ENCODE measurements at regions not wholly inside any gene's neighbourhood (a gene's known extent, or its start where the extent isn't known, plus 50 kb on each side); places are given as distances from the start of the nearest gene placed in this dataset.

DNA sequence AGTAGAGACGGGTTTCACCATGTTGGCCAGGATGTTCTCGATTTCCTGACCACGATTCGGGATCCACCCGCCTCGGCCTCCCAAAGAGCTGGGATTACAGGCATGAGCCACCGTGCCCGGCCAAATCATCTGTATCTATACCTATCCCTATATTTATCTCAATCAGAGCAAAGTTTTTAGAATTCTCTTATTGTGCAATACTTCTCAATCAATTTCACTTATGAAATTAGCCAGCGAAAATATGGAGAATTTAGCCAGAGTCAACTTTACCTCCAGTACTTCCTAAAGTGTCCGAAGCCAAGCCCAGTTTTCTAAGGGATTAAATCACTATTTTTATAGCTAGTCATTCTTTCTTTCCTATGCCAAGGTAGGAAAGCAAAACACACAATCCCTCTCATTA is 319.1 kb upstream of the PFKP start:
- no peak for DNase-seq (ENCODE audit: low read depth in 4 of 4, low spot score in 2 of 4)

DNA sequence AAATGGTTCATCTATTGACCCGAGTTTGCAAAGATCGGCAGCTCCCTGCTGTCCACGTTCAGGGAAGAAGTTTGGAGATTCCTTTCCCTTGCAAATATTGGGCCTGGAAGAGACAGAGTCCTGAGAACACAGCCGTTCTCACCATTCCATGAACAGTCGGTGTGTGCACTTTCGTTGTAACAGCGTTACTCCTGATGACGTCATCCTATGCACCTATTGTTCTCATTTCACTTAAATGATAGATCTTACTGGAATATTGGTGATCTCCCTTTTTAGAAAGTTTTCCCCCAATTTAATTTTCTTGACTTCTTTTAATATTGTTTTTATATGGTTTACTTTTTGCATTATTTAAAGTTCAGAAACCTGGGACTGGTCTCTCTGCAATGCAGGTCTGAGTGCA is 320.7 kb upstream of the PFKP start:
- no peak for DNase-seq (ENCODE audit: low read depth in 4 of 4, low spot score in 2 of 4)

DNA sequence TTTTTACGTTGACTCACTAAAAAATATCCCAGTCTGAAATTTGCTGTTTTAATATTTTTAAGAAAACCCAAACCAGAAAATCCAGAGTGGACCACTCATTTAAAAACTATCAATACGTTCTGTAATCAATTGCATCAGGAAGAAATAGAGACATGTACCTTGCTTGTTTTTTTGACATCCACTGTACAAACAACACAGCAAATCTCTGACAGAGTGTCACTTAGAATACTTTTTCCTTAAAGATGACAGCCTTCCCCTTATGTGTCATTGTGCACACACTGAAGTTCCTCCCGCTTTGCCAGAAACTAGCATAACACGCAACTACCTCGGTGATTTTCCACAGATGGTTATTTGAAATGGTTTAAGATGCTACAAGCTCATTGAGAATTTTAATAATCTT is 321.7 kb upstream of the PFKP start:
- DNase-seq (ENCODE audit: low read depth in 4 of 4, low spot score in 2 of 4), result no peak

DNA sequence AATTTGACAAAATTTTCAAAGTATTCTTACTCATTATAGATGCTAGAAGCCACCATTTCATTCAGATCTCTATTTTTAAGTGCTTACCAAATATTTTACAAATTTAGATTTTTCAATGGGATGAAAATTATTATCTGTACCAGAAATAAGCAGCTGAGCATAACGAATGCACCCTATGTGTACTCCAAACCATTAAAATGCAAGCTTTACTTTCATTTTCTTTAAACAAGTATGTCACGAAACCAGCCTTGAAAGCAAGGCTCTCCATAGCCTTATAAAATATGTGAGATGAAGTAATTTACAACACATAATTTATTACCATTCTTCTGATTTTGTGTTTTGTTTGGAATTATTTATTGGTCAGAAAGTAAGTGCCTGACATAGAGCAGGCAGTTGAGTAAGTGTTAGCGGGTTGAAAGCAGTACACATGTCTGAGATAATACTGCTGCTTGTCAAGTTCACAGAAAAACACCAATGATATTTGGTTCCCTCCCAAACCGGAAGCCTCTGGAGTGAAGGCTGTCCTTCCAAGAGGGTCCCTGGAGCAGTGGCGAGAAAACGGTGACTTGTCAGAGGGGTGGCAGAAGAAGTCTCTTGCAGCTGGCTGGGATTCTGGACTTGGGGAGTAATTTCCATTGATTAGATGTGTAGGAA is 322.7 kb upstream of the PFKP start:
- peak in 3 of 4 donors; percentile 19 to 47 (median 34) for DNase-seq (ENCODE audit: low read depth in 4 of 4, low spot score in 2 of 4)

DNA sequence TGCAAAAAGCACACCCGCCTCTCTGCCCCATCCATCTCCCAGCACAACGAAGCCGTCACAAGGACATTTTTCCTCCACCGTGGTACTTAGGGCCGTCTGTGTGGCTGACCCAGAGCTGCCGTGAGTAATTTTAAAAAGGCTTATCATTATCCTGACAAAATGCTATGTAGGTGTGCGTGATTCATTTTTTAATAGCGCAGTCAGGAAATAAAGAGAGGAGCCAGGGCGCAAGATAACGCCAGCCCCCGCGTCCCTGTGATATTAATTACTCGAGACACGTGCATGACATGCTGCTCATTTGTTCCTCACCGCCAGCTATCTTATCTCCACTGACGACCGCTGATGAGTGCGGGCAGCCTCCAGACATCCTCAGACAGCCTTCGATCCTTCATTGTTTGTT is 332.7 kb upstream of the PFKP start:
- DNase-seq (ENCODE audit: low read depth in 4 of 4, low spot score in 2 of 4), result no peak

DNA sequence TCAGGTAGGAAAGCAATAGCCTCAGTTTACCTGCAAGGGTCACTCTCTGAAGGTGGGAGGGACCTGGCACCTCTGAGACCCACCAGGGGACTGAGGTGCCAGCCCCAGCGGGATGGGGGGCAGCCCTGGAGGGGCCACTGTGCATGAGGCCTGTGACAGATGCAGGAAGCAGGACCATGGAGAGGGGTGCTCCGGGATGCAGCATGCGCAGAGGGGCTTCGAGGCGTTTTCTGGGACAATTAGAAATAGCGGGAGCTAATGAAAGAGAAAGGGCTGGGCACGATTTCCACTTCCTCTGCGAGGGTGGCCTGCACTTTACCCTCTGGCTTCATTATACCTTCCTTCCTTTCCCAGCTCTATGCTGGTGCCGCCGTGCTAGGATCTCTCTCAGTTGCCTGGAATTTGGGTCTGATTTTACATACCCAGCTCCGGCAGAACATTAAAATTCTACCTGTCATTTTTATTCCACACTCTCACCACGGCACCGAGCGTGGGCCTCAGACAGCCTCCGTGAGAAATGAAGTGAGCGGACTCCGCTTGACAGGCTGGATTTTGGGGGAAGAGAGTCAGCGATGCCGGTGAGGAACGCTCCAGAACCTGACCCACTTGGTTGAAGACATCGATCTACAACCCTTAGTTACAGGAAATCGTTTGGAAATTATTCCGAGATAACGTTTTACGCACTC is 333.9 kb upstream of the PFKP start:
- DNase-seq (ENCODE audit: low read depth in 4 of 4, low spot score in 2 of 4), result no peak

DNA sequence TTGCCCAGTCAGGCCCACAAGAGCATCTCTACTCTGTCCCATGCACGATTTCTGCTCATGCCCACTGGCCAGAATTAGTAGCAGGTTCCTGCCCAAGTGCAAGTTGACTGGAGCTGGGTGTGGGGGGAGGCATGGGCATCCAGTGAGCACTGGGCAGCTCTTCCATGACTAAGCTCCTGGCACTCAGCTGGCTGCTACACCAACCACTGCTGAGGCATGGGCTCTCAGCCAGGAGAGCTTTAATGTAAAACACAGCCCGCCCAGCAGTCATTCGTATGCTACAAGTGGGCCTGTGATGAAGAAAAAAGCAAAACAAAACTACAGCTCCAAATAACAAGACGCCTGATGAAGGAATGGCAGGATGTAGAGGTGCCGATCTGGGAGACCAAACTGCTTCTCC is 335.4 kb upstream of the PFKP start:
- no peak for DNase-seq (ENCODE audit: low read depth in 4 of 4, low spot score in 2 of 4)

DNA sequence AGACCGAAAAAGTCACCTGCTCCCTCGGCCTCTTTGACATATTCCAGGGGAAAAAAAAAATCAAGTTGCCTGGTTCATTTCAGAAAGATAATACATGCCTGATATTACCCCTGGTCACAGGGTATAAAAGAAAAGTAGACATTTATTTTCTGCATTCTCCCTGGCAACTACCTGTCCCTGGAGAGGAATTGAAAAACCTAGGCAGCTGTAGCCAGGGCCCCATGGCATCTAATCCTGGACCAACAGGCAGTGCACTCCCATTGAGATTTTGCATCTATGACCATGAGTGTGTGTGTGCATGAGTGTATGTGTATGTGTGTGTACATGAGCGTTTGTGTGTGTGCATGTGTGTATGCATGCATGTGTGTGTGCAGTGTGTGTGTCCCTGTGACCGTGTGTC is 338.2 kb upstream of the PFKP start:
- no peak for DNase-seq (ENCODE audit: low read depth in 4 of 4, low spot score in 2 of 4)

DNA sequence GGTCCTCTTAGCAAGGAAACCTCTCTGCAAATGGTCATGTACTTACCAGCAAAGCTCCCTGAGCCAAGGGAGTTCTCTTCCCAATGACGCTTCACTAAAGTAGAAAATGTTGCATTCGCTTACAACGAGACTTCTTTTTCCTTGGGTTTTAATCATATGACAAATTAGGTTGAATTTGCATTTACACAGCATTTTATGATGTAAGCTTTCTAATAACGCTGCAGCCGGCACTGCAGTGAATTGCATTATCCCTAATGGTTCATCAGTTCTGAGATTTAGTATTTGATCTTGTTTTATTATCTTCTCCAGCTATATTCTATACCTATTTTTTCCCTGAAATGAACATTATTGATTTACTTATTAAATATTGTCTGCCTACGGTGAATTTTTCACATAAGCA is 339.3 kb upstream of the PFKP start:
- no peak for DNase-seq (ENCODE audit: low read depth in 4 of 4, low spot score in 2 of 4)

DNA sequence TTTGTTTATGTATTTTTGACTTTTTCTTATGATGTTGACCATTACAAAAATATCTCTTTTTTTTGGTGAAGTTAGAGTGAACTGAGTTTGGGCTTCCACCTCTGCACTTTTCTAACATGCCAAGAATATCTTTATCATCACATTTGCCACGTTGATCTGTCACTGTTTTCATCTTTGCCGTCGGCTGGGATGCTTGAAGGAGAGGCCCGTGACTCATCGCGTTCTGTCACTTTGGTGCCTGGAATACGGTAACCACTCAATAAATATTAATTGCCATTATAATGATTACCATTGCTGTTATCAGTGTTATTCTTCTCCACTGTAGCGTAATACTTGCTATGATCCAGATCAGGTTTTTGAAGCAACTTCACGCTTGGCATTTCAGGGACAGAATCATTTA is 350.8 kb upstream of the PFKP start:
- DNase-seq (ENCODE audit: low read depth in 4 of 4, low spot score in 2 of 4), result no peak

DNA sequence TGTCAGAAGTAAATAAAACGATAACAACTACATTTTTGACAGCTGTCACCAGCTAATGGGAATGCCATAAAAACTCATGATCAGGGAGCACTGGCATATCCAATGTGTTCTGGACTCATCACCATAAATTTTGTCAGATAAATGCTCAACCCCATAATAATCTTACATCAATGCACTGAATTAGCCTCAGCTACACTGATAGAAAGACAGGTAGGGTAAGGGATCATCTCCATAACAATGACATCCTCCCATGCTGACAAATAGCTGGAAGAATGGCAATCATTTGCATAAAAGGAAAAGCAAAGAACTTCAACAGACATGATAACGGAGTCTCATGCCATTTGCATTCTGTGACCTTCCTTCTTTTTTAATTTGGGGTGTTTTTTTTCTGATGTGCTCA is 352.8 kb upstream of the PFKP start:
- DNase-seq (ENCODE audit: low read depth in 4 of 4, low spot score in 2 of 4), result no peak

DNA sequence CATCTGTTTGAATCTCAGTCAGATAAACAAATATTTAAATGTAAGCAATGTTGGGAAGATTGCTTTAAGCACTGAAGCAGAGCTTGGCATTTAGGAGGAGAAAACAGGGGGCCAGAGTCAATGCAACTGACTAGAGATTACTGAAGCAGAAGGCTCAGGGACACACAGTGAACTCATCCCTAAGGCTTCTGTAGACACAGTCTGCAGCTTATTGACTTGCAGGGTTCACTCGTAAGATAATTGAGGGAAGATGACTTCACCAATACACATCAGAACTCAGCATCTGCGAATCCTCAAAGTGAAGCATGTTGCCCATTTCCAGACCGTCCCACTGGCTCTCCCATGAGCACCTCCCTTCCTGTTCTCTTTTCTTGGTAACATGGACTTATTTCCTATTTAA is 363.4 kb upstream of the PFKP start:
- DNase-seq (ENCODE audit: low read depth in 4 of 4, low spot score in 2 of 4), result no peak

DNA sequence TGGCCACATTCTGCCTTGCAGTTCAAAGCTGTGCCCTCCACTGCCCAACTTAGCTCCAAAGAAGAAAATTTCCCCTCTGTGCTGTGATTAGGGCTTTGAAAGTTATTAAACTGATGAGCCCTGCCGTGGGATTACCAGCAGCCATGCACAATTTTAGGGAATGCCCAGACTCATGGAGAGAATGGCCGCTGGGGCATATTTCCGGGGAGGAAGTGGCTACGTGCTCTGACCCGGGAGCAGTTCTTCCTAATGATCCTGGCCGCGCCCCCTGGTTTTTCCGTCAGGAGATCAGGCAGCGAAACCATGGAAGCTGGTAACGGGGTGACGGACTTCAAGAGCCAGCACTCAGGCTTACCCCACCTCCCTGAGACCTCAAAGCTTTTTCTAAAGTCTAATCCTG is 365.5 kb upstream of the PFKP start:
- DNase-seq (ENCODE audit: low read depth in 4 of 4, low spot score in 2 of 4), result no peak

DNA sequence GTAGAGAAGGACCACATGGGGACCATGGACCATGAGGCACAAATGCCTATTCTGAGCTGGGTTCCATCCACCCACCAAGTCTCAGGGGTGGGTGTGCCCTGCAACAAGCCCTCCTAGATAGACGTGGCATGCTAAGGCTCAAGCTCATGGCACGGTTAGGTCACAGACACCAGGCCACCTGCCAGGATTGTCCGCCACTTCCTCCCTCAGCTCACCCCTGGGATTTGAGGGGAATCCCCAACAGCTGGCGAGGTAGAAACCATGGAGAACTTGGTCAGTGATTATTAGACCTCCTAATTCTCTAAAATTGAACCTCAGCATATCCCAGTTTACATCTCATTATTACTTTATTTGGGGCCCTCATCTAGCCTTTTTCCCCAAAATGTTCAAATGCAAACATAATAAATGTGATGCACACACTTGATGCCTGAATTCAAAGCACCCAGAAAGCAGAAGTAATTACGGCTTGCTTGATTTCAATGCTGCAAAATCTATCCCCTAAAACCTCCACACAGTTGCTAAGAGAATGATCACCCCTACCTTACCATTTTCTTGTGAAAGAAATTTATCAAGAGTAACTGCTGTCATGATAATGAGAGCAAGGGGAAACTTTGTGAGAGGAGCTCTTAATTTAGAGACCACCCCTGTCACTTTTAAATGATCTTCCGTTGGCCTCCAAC is 366.6 kb upstream of the PFKP start:
- DNase-seq (ENCODE audit: low read depth in 4 of 4, low spot score in 2 of 4), result no peak

DNA sequence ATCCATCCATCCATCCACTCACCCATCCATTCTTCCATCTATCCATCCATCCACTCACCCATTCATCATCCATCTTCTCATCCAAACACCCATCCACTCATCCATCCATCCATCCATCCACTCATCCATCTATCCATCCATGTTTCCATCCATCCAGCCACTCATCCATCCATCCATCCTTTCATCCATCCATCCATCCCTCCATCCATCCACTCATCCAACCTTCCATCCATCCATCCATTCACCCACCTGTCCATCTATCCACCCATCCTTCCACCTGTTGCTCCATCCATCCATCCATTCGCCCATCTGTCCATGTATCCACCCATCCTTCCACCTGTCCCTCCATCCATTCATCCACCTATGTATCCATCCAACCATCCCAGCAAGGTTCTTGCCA is 378.4 kb upstream of the PFKP start:
- DNase-seq (ENCODE audit: low read depth in 4 of 4, low spot score in 2 of 4), result no peak

DNA sequence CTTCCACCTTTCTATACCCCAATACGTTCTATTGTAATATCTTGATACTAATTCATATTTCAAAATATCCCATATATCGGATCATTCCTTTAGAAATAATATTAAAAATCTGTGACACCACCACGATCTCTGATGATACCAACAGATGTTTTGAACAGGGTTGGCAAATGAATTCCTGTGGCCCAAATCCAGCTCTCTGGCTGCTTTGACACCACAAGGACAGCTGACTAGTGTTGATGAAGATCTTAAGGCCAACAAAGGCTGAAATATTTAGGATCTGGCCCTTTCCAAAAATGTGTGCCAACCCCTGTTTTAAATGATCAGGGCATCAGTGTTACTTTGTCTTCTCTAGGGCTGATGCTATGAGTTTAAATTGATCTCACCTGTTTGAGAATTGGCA is 380.7 kb upstream of the PFKP start:
- DNase-seq (ENCODE audit: low read depth in 4 of 4, low spot score in 2 of 4), result no peak

DNA sequence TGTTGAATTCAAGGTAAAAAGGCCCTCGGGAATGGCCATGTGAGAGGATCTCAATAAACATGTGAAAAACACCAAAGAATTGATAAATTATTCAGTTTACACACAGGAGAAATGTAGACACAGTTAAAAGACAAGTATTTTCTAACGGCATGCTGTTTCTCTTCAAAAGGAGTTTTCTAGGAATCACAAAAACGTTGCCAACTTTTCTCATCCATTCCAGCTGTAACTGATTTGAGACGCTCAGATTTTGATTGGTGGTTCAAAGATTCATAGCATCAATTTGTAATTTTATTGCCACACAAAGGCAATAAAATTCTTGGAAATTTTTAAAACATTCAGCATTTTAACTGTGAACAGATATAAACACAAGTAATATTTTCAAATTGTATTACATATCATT is 384.9 kb upstream of the PFKP start:
- DNase-seq (ENCODE audit: low read depth in 4 of 4, low spot score in 2 of 4), result peak in 2 of 4 donors; percentile 24 to 26

DNA sequence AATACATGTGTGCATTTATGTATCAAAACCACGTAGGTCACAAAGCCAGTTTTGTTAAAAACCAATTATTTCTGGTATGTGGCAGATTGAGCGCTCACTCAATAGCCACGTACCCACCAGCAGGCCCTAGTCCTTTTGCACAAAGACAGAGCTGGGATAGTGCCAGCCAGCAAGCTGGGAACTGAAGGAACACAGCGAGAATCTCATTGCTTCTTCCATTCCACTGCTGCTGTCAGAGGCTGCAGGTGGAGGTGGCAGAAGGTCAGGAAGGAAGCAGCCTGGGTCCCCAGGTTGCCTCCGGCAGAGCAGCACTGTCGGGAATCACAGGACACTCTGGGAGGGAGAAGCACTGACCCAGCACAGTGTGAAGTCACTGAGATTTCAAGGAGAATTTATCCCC is 385.5 kb upstream of the PFKP start:
- DNase-seq (ENCODE audit: low read depth in 4 of 4, low spot score in 2 of 4), result no peak

DNA sequence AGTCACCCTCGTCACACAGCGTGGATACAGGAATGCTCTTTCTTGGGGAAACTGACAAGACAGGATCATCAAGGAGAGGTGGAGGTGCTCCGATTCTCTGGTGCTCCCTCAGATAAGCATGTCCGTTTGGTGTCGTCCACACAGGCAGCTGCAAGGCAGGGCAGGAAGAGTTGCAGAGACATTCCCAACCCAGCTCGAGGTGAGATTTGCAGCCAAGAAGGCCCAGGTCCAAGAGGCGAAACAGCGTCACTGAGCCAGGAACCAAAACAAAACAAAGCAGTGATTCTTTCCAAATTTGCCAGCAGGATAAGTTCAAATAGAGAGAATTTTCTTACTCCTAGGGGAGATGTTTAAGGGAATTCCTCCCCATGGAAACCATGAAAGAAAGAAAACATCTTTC is 386.5 kb upstream of the PFKP start:
- no peak for DNase-seq (ENCODE audit: low read depth in 4 of 4, low spot score in 2 of 4)

DNA sequence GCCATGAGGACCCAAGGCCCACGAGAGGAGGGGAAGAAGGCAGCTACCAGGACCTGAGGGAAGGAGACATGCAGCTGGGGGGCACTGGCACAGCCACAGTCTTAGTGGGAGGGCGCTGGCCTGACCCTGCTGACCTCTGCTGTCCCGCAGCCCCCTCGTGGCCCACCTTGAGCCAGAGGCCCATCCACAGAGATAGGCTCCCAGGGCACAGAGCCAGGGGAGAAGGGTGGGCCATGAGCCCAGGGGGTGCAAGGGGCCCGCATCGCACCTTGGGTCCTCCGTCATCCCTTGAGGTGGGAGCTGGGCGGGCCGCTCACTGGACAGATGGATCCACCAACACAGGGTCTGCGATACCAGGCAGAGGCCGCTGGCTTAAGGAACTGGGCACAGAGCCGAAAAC is 387.7 kb upstream of the PFKP start:
- no peak for DNase-seq (ENCODE audit: low read depth in 4 of 4, low spot score in 2 of 4)

DNA sequence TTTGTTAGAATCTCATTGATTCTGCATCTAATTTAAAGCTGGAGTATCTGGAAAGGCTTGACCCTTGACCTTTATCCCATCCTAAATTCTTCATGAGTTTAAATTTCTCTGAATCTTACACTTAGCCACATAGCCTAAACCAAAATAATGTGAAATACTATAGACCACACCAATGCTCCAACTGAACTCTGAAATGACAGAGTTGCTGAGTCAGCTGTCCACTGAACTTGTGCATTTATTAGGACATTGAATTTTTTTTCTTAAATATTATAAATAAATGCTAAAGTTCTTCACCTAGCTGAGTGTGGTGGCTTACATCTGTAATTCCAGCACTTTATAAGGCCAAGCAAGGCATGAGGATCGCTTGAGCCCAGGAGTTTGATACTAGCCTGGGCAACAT is 390.9 kb upstream of the PFKP start:
- DNase-seq (ENCODE audit: low read depth in 4 of 4, low spot score in 2 of 4), result no peak

DNA sequence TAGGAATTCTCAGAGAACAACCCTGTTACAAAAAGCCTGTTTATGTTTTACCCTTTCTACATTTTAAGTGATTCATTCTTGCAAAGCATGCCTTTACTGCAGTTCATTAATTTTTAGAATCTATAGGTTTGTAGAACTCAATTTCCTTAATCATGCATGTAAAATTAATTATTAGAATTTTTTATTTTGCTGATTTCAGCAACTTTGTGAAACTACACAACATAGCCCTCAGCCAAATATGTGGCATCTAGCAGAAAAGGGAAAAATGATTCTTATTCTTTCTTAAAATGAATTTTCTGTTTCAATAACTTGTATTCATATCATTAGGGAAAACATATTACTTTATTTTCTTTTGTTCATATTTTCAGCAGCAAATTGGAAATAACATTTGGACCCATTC is 392.9 kb upstream of the PFKP start:
- DNase-seq (ENCODE audit: low read depth in 4 of 4, low spot score in 2 of 4), result no peak
